C4-2B (cell line): ENCODE measurements at regions not wholly inside any gene's neighbourhood (a gene's known extent, or its start where the extent isn't known, plus 50 kb on each side); places are given as distances from the start of the nearest gene placed in this dataset.

ENCODE experiments used
- H3K27ac ChIP-seq: fragments of 450-650 bp; 2 replicates; pipeline ENCODE4 v1.5.1; 2017
- ZFX ChIP-seq: fragments of 450-650 bp; IDR thresholded peaks from 2 replicates; pipeline ENCODE4 v1.6.1; 2017
- TF ChIP-seq, protein P1 (sequence below): fragments of 450-650 bp; conservative IDR thresholded peaks from 2 replicates; pipeline ENCODE4 v1.5.1; 2017; ENCODE audit warnings: mild to moderate bottlenecking

DNA sequence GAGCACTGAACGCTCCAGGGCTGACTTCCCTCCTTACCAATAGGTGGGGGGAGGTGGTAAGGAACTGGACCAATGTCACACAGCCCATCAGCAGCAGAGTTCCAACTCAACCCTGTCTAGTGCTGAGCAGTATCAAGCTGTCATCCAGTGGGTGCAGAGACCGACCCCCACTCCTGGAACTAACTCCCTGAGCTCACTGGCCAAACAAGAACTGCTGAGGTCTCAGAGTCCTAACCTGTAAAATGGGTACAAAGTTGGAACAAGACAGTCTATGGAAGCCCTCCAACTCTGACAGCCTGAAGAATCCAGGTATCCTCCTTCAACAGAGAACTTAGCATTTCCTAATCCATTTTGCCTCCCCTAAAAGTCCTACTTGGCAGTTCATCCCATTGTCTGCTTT, 91.1 kb upstream of the CLMN start:
- no peak for TF ChIP-seq ZFX
- TF ChIP-seq, protein P1, sequence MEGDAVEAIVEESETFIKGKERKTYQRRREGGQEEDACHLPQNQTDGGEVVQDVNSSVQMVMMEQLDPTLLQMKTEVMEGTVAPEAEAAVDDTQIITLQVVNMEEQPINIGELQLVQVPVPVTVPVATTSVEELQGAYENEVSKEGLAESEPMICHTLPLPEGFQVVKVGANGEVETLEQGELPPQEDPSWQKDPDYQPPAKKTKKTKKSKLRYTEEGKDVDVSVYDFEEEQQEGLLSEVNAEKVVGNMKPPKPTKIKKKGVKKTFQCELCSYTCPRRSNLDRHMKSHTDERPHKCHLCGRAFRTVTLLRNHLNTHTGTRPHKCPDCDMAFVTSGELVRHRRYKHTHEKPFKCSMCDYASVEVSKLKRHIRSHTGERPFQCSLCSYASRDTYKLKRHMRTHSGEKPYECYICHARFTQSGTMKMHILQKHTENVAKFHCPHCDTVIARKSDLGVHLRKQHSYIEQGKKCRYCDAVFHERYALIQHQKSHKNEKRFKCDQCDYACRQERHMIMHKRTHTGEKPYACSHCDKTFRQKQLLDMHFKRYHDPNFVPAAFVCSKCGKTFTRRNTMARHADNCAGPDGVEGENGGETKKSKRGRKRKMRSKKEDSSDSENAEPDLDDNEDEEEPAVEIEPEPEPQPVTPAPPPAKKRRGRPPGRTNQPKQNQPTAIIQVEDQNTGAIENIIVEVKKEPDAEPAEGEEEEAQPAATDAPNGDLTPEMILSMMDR = no peak
- H3K27ac ChIP-seq = no peak overlapping the region

DNA sequence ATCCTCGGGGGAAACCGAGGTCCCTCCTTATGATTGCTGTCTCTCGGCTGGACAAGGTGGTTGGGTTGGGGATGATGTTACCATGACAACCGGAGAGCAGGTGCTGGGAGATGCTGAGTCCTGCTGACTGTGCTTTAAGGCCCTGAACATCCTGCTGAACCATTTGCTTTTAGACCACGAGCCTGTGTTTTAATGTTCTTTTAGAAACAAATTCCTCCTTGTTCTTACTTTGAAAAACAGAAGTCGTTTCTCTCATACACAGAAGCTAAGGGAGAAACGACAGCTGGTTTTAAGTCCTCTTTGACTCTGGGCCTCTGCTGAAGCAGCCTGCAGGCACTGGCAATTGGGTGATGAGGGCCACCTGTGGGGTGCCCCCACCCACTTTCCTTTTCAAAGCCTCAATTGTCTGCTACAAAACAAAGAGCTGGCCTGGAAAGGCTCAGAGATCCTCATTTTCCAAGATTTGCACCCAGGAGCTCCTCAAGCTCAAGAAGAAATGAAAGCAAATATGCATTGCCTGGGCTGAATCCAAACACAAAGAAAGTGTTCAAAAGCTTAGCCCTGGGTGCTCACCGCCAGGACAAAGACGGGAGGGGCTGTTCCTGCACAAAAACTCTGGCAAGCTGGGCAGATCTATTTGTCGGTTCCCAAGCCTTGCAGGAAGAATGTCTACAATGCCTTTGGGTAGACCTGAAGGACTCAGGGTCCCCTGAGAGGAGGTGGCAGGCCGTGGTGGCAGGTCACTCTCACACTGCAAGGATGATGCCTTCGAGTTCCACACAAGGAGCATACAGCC, 90.0 kb upstream of the CLMN start:
- TF ChIP-seq, protein P1 = no peak

DNA sequence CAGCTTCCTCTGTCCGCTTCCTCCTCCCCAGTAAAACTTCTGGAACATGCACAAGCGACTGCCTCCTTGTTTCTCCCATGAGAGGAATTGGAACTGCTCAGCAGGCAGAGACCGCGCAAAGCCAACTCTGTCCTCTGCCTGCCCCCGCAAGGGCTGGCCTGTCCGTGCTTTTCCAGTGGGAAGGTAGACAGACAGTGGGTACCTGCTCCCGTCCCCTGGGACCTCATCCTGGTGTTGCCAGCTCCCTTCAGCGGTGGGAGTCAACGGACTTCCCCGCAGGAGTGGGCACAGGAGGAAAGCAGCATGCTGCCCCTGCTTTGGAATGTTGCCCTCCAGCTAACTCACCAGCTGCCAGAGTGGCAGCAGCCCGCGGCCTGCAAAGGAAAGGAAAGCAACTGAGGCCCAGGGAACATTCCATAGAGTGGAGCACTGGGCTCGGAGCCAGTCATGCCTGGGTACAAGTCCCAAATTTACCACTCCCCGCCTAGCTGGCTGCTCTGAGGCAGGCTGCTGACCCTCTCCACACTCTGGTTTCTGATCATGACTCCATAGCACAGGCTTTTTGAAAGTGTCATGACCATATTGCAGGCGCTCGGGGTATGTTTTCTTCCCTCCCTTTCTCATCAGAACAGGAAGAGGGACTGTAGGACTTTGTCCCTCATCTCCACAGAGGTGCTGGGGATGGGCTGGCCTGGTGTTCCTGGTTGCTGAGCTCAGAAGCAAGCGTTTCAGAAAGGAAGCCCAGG, 89.2 kb upstream of the CLMN start:
- H3K27ac ChIP-seq = no peak overlapping the region

More for the DNA sequence above, 90.0 kb upstream of the CLMN start:
- no peak overlapping the region for H3K27ac ChIP-seq

DNA sequence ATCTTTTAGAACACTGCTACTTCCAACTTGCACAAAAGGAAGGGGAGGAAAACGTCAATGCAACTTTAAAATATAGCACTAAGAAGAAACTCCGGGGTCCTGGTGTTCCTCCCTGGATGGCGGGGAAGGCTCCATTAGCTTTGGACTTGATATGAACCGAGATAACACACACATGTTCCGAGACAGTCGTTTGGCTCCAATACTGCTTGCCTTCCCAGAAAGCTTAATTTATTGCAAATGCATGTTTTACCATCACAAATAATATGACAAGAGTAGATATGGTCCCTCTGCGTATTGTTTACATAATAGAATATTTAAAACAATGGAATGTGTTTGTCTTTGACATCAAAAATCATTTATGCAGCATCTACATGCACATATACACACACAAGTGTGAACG, 87.6 kb upstream of the CLMN start:
- no peak overlapping the region for H3K27ac ChIP-seq
- TF ChIP-seq ZFX = no peak
- TF ChIP-seq, protein P1 = no peak

More for the DNA sequence above, 89.2 kb upstream of the CLMN start:
- TF ChIP-seq ZFX = no peak
- TF ChIP-seq, protein P1 = no peak

DNA sequence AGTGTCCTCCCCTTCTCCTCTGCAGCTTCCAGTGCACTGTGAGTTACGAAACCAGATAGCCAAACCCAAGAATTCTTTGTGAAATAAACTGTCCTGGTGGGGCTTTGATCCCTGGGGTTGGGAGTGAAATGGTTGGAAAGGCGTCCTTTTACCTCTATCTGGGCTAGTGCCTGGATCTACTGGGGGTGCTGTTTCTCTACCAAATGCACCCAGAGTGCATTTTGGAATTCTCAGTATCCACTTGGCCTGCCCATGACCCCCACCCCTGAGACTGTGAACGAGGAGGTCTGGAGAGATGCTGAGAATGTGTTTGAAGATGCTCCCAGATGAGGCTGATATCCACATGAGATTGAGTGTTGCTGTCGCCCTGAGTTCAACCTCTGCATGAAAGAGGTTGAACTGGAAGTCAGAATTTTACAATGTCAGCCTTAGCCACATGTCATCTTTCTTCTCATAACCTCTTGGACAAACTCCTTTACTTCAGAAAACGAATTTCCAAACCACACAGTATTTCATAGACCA, 87.1 kb upstream of the CLMN start:
- TF ChIP-seq ZFX = no peak
- TF ChIP-seq, protein P1 = no peak

DNA sequence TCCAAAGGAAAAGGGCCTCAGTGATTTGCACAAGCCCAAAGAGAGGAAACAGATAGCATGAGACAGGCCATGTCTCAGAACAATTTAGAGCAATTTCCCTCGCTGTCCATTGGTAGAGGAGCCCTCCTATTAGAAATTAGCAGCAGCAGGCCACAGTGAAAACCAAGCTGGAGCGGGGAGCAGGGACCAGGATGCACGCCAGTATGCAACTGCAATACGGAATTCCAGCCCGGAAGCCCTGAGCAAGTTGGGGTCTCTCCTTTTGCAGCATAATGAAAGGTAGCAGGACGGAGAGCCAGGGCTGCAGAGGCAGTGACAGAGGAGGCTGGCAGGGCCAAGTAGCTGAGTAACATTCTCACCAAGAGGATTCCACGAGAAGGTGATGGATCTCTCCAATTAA, 84.9 kb upstream of the CLMN start:
- no peak overlapping the region for H3K27ac ChIP-seq
- TF ChIP-seq ZFX = no peak
- TF ChIP-seq, protein P1 = no peak

More for the DNA sequence above, 87.1 kb upstream of the CLMN start:
- no peak overlapping the region for H3K27ac ChIP-seq

DNA sequence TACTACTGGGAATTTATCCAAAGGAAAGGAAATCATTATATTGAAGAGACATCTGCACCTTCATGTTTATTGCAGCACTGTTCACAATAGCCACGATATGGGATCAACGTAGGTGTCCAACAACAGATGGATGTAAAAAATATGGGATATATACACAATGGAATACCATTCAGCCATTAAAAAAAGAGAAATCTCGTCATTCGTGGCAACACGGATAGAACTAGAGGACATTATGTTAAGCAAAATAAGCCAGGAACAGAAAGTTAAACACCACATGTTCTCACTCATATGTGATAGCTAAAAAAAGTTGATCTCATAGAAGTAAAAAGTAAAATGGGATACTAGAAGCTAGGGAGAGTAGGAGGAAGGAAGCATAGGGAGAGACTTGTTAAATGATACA, 82.9 kb upstream of the CLMN start:
- TF ChIP-seq, protein P1 = no peak
- TF ChIP-seq ZFX = no peak
- H3K27ac ChIP-seq = no peak overlapping the region
